GM23338 (cell line): ENCODE measurements at regions not wholly inside any gene's neighbourhood (a gene's known extent, or its start where the extent isn't known, plus 50 kb on each side); places are given as distances from the start of the nearest gene placed in this dataset.

Source experiments
- JUNB ChIP-seq: IDR thresholded peaks from one replicate; pipeline ENCODE4 v1.6.1; 2016; ENCODE audit warnings: antibody characterized with exemption; ENCODE audit not compliant: unreplicated experiment
- REST ChIP-seq: IDR thresholded peaks from one replicate; pipeline ENCODE4 v1.6.1; 2018; ENCODE audit warnings: antibody characterized with exemption; ENCODE audit not compliant: unreplicated experiment
- ZNF331 ChIP-seq: fragments of 250-450 bp; sonication (Bioruptor Pico); IDR thresholded peaks from 2 replicates; pipeline ENCODE4 v1.5.0; 2020; ENCODE audit warnings: low read depth, mild to moderate bottlenecking, moderate library complexity
- ZNF462 ChIP-seq: fragments of 250-450 bp; sonication (Bioruptor Pico); IDR thresholded peaks from 2 replicates; pipeline ENCODE4 v1.5.0; 2020; ENCODE audit warnings: mild to moderate bottlenecking, moderate library complexity

DNA sequence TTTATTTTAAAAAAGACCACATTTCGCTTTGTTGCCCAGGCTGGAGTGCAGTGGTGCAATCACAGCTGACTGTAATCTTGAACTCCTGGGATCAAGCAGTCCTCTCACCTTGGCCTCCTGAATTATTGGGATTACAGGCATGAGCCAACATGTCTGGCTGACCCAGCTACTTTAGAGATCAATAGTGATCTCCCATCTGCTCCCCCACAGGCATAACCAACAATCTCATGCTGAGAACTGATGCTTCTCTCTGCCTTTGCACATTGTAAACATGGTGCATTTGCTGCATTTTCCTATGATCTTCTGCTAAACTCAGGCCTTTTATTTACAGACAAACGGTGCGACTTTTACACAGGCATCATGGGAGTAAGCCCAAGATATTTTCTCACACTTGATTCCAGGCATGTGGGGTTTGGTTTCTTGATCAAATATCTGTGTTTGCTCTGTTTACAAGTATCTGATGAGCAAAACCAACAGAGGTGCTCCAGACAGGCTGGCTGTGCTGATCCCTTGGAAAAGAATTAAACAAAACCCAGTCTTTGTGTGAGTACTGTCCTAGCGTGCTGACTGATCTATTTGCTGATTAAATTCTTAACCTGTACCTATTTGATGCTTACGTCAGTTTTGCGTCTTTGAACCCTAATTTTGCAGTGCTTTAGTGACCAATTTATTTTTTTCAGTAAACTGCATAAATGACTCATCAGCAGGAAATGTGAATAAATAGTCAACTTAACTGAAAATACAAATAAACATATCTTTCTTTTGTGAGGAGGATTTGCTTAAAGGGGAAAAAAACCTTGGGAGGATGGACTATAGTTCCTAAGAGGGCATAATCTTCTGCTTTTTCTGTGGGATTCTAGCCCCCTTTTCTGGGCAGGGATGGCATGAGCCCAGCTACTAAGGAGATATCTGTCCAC lies 191.7 kb upstream of the NR3C1 start (continued):
- TF ChIP-seq ZNF462, result no peak
- no peak for TF ChIP-seq ZNF331 (CRISPR knock-in tag)
- no peak for TF ChIP-seq REST
- TF ChIP-seq JUNB, result no peak
